ENCODE measurements at regions not wholly inside any gene's neighbourhood (a gene's known extent, or its start where the extent isn't known, plus 50 kb on each side); places are given as distances from the start of the nearest gene placed in this dataset.

DNA sequence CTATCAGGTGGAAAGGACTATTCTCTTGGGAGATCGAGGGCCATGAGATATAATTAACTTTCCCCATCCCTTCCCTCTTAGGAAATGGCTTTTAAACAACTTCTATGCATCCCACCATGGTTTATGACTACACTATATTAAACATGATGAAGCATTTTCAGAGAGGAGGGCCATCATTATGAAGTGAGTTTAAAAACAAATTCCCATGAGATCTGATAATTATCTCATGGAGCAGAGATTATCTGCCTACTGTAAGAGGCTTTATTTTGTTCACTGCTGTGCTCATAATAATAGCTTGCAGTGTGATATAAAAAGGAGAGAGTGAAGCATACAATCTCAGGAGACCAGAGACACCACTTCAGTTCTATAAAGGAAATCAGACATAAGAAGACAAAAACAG is 330.5 kb upstream of the ZFP42 start:
- Histone ChIP-seq H3K4me1 (ENCODE audit: control insufficient read depth in 5 of 5, insufficient read depth in 5 of 5, low read length in 5 of 5) (peaks cover 0 to 9% (median 0%) of the 10 kb centered on the region in 5 donors), H3K27ac (ENCODE audit: low read depth in 1 of 2, low read length in 1 of 2) (no peak overlapping the region), H3K36me3 (ENCODE audit: control insufficient read depth in 4 of 4, insufficient read depth in 4 of 4, low read length in 4 of 4) (no peaks in the 10 kb centered on the region), H3K4me3 (no peak overlapping the region), H3K27me3 (ENCODE audit: control insufficient read depth in 3 of 3, insufficient read depth in 3 of 3, low read length in 2 of 3) (peaks cover 0 to 40% (median 23%) of the 10 kb centered on the region in 3 donors), H3K9me3 (ENCODE audit: control insufficient read depth in 4 of 4, insufficient read depth in 3 of 4, low read length in 3 of 4) (peaks cover 0 to 2% (median 0%) of the 10 kb centered on the region in 4 donors), H3K9ac (ENCODE audit: insufficient read depth in 1 of 2, low read length in 2 of 2) (no peak overlapping the region)
- ATAC-seq (ENCODE audit: insufficient read depth, low FRiP score) (no peak), DNase-seq (no peak)
- TF ChIP-seq, protein P1, sequence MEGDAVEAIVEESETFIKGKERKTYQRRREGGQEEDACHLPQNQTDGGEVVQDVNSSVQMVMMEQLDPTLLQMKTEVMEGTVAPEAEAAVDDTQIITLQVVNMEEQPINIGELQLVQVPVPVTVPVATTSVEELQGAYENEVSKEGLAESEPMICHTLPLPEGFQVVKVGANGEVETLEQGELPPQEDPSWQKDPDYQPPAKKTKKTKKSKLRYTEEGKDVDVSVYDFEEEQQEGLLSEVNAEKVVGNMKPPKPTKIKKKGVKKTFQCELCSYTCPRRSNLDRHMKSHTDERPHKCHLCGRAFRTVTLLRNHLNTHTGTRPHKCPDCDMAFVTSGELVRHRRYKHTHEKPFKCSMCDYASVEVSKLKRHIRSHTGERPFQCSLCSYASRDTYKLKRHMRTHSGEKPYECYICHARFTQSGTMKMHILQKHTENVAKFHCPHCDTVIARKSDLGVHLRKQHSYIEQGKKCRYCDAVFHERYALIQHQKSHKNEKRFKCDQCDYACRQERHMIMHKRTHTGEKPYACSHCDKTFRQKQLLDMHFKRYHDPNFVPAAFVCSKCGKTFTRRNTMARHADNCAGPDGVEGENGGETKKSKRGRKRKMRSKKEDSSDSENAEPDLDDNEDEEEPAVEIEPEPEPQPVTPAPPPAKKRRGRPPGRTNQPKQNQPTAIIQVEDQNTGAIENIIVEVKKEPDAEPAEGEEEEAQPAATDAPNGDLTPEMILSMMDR (IDR thresholded peaks at IDR 0.05; ENCODE audit: control extremely low read depth, extremely low read depth) = no peak
- WGBS, 2 donors = 46 to 52% methylated on average over 1 of the region's 1 CpG

DNA sequence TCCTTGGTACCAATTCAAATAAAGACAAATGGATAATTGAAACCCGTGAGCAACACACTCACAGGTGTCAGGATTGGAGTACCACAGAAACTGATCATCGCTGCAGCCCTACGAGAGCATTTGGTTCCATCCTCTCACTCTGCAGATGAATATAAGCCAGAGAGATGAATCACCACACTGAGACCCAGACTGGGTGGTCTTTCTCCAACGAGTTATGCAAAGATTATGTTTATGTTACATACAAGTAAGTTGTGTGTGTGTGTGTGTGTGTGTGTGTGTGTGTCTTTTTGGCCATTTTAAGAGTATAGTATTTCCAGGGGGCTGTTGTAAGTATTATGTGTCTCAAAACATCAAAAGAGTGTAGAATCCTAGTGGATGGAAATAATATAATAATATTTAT is 329.5 kb upstream of the ZFP42 start:
- H3K27ac ChIP-seq (ENCODE audit: low read depth in 1 of 2, low read length in 1 of 2) = no peak overlapping the region
- TF ChIP-seq, protein P1 (IDR thresholded peaks at IDR 0.05; ENCODE audit: control extremely low read depth, extremely low read depth) = no peak
- peaks cover 0 to 9% (median 0%) of the 10 kb centered on the region in 5 donors for H3K4me1 ChIP-seq (ENCODE audit: control insufficient read depth in 5 of 5, insufficient read depth in 5 of 5, low read length in 5 of 5)
- peaks cover 0 to 2% (median 0%) of the 10 kb centered on the region in 4 donors for H3K9me3 ChIP-seq (ENCODE audit: control insufficient read depth in 4 of 4, insufficient read depth in 3 of 4, low read length in 3 of 4)
- H3K4me3 ChIP-seq = no peak overlapping the region
- peaks cover 0 to 31% (median 13%) of the 10 kb centered on the region in 3 donors for H3K27me3 ChIP-seq (ENCODE audit: control insufficient read depth in 3 of 3, insufficient read depth in 3 of 3, low read length in 2 of 3)
- 75 to 76% methylated on average over 4 of the region's 4 CpGs for whole genome bisulfite sequencing, 2 donors
- peak in 2 of 3 donors; percentile 32 to 69 for DNase-seq
- H3K9ac ChIP-seq (ENCODE audit: insufficient read depth in 1 of 2, low read length in 2 of 2) = no peak overlapping the region
- H3K36me3 ChIP-seq (ENCODE audit: control insufficient read depth in 4 of 4, insufficient read depth in 4 of 4, low read length in 4 of 4) = no peaks in the 10 kb centered on the region
- no peak for ATAC-seq (ENCODE audit: insufficient read depth, low FRiP score)

GRCh38 chr4:187666697-187667494 is 328.7 kb upstream of the ZFP42 start:
- DNase-seq = peak; percentile 41 to 87 (median 73)
- TF ChIP-seq, protein P1 (IDR thresholded peaks at IDR 0.05; ENCODE audit: control extremely low read depth, extremely low read depth) = no peak
- Histone ChIP-seq H3K36me3 (ENCODE audit: control insufficient read depth in 4 of 4, insufficient read depth in 4 of 4, low read length in 4 of 4) (no peaks in the 10 kb centered on the region), H3K27me3 (ENCODE audit: control insufficient read depth in 3 of 3, insufficient read depth in 3 of 3, low read length in 2 of 3) (peaks cover 0 to 25% (median 5%) of the 10 kb centered on the region in 3 donors), H3K27ac (ENCODE audit: low read depth in 1 of 2, low read length in 1 of 2) (no peak overlapping the region), H3K4me3 (no peak overlapping the region), H3K9me3 (ENCODE audit: control insufficient read depth in 4 of 4, insufficient read depth in 3 of 4, low read length in 3 of 4) (peaks cover 0 to 2% (median 0%) of the 10 kb centered on the region in 4 donors), H3K9ac (ENCODE audit: insufficient read depth in 1 of 2, low read length in 2 of 2) (no peak overlapping the region), H3K4me1 (ENCODE audit: control insufficient read depth in 5 of 5, insufficient read depth in 5 of 5, low read length in 5 of 5) (peaks cover 0 to 9% (median 0%) of the 10 kb centered on the region in 5 donors)
- WGBS, 2 donors = 46 to 49% methylated on average over 9 of the region's 9 CpGs
- ATAC-seq (ENCODE audit: insufficient read depth, low FRiP score) = no peak
